HepG2 (cell line): ENCODE measurements at regions not wholly inside any gene's neighbourhood (a gene's known extent, or its start where the extent isn't known, plus 50 kb on each side); places are given as distances from the start of the nearest gene placed in this dataset.

ENCODE experiments used
- ATAC-seq: fragments of 200-7000 bp; cut with Tn5 transposase; 3 replicates; pipeline ENCODE4 v1.9.1; 2020; ENCODE audit warnings: mild to moderate bottlenecking, moderate library complexity
- BruUV-seq: library from RNA; stranded (reverse); fragments of 400-500 nt; replicated peaks from 2 replicates; lab custom pipeline; 2021; lab: Mats Ljungman, UMichigan
- CTCF ChIA-PET: fragments of 300-600 bp; formaldehyde crosslinking; extraction: SDS; loops from one replicate; lab custom pipeline; 2021; ENCODE audit warnings: low total read pairs, inconsistent platforms, low intra/inter-chr PET ratio; lab: Yijun Ruan, JAX
- POLR2A ChIA-PET: fragments of 350-600 bp; sonication (Branson Sonifier 250); formaldehyde crosslinking; loops from one replicate; lab custom pipeline; 2020; ENCODE audit warnings: antibody characterized with exemption, inconsistent platforms; lab: Yijun Ruan, JAX
- DNase-seq: peaks from one replicate; pipeline ENCODE4 v3.0.0-alpha.2; 2015; ENCODE audit warnings: low spot score
- FAIRE-seq: peaks from 3 replicates; lab custom pipeline; 2011; peaks lifted over from hg19 to GRCh38; lab: Jason Lieb, UNC
- H2AFZ ChIP-seq: one replicate; pipeline ENCODE4 v1.6.1; 2011; ENCODE audit warnings: low read length, inconsistent platforms
- H3K27ac ChIP-seq: fragments of 300-600 bp; 3 replicates; pipeline ENCODE4 v1.8.0; 2011; ENCODE audit warnings: mixed run types, mild to moderate bottlenecking, mixed read lengths, low read length, inconsistent platforms; ENCODE audit not compliant: insufficient read depth; ENCODE audit errors: extremely low read length
- H3K27me3 ChIP-seq, 2 experiments: fragments of 200-600 bp in 1 of 2; 2 replicates in 1 of 2; 3 replicates in 1 of 2; pipeline versions ENCODE4 v1.6.0 to v1.8.0; 2011; ENCODE audit warnings: low read length in 2 of 2, mild to moderate bottlenecking in 2 of 2, moderate library complexity in 2 of 2, inconsistent platforms in 1 of 2; ENCODE audit not compliant: insufficient read depth in 2 of 2, control insufficient read depth in 1 of 2
- H3K36me3 ChIP-seq, 2 experiments: fragments of 200-600 bp in 1 of 2; replicated peaks in 1 of 2; 2 replicates in 1 of 2; 3 replicates in 1 of 2; pipeline versions ENCODE4 v1.5.1 to v1.8.0; 2011; ENCODE audit warnings: low read length in 2 of 2, inconsistent platforms in 1 of 2; ENCODE audit not compliant: insufficient read depth in 2 of 2, control insufficient read depth in 1 of 2
- H3K4me1 ChIP-seq: 2 replicates; pipeline ENCODE4 v1.5.1; 2012; ENCODE audit warnings: low read length, inconsistent platforms; ENCODE audit not compliant: insufficient read depth
- H3K4me2 ChIP-seq: 2 replicates; pipeline ENCODE4 v1.6.0; 2011; ENCODE audit warnings: low read depth, low read length, inconsistent platforms
- H3K4me3 ChIP-seq, 3 experiments: fragments of 200-600 bp in 1 of 3; sonication (generic), shearing (Covaris generic) in 1 of 3; replicated peaks in 1 of 3; 2 replicates each; pipeline ENCODE4 v1.5.1; 2011 to 2016; ENCODE audit warnings: low read length in 3 of 3, inconsistent platforms in 2 of 3, low read depth in 2 of 3, mild to moderate bottlenecking in 2 of 3, control low read depth in 1 of 3, mixed read lengths in 1 of 3; ENCODE audit not compliant: insufficient read depth in 1 of 3
- H3K79me2 ChIP-seq: one replicate; pipeline ENCODE4 v1.6.1; 2011; ENCODE audit warnings: low read length, inconsistent platforms; ENCODE audit not compliant: insufficient read depth
- H3K9ac ChIP-seq: 2 replicates; pipeline ENCODE4 v1.6.0; 2011; ENCODE audit warnings: mild to moderate bottlenecking, low read depth, low read length, inconsistent platforms; ENCODE audit not compliant: insufficient read depth
- H3K9me3 ChIP-seq: 2 replicates; pipeline ENCODE4 v1.5.1; 2012; ENCODE audit warnings: mild to moderate bottlenecking, low read length
- H4K20me1 ChIP-seq: 2 replicates; pipeline ENCODE4 v1.6.0; 2011; ENCODE audit warnings: inconsistent platforms, mild to moderate bottlenecking, low read length, moderate library complexity; ENCODE audit not compliant: insufficient read depth
- ISL2 ChIP-seq: sonication (generic); formaldehyde crosslinking; IDR thresholded peaks from 2 replicates; pipeline ENCODE4 v1.5.0; 2020; ENCODE audit warnings: missing genetic modification reagents
- MIER3 ChIP-seq: IDR thresholded peaks from 2 replicates; pipeline ENCODE4 v1.6.1; 2016; ENCODE audit warnings: missing compliant biosample characterization, borderline replicate concordance
- MLXIP ChIP-seq: sonication (generic); formaldehyde crosslinking; IDR thresholded peaks from 2 replicates; pipeline ENCODE4 v1.9.0; 2021; ENCODE audit warnings: missing genetic modification reagents, borderline replicate concordance
- NR2F6 ChIP-seq, 2 experiments: IDR thresholded peaks; 2 replicates each; pipeline ENCODE4 v1.6.1; 2016; ENCODE audit warnings: antibody characterized with exemption in 1 of 2, mild to moderate bottlenecking in 1 of 2
- SRY ChIP-seq: sonication (generic); formaldehyde crosslinking; IDR thresholded peaks from 2 replicates; pipeline ENCODE4 v1.8.0; 2022; ENCODE audit warnings: mild to moderate bottlenecking, missing genetic modification reagents
- TCF7L2 ChIP-seq: IDR thresholded peaks from 2 replicates; pipeline ENCODE4 v1.6.1; 2011; ENCODE audit warnings: mild to moderate bottlenecking, low read depth, low read length, moderate library complexity
- ZMAT3 ChIP-seq: sonication (generic); formaldehyde crosslinking; conservative IDR thresholded peaks from 2 replicates; pipeline ENCODE4 v1.7.0; 2021; ENCODE audit warnings: missing genetic modification reagents
- ZNF549 ChIP-seq: sonication (generic); formaldehyde crosslinking; IDR thresholded peaks from 2 replicates; pipeline ENCODE4 v1.5.0; 2020; ENCODE audit warnings: missing genetic modification reagents
- ZSCAN9 ChIP-seq: IDR thresholded peaks from 2 replicates; pipeline ENCODE4 v1.6.1; 2016; ENCODE audit warnings: borderline replicate concordance
- whole genome bisulfite sequencing: methylation state at CpG from one replicate; pipeline ENCODE4 v1.1.6; 2017; ENCODE audit warnings: low lambda C conversion rate; 5-methylcytosine and 5-hydroxymethylcytosine counted together
- in situ Hi-C: cut with HindIII; loops from 2 replicates; pipeline ENCODE4 v1.10.0; 2017; ENCODE audit warnings: low pct_unique_long_range_greater_than_20kb; ENCODE audit not compliant: extremely low pct_ligation_motif_present
- intact Hi-C: fragments of 100-400 bp; cut with micrococcal nuclease; formaldehyde crosslinking; loops from one replicate; pipeline ENCODE4 v1.10.0; 2022; ENCODE audit not compliant: unreplicated experiment
- TF ChIP-seq, protein P1 (sequence below): sonication (generic); formaldehyde crosslinking; IDR thresholded peaks from 2 replicates; pipeline ENCODE4 v1.4.0; 2020; ENCODE audit warnings: missing genetic modification reagents
- TF ChIP-seq, protein P2 (sequence below): sonication (generic); formaldehyde crosslinking; IDR thresholded peaks from 2 replicates; pipeline ENCODE4 v1.4.0; 2020; ENCODE audit warnings: mild to moderate bottlenecking, missing genetic modification reagents, borderline replicate concordance

DNA sequence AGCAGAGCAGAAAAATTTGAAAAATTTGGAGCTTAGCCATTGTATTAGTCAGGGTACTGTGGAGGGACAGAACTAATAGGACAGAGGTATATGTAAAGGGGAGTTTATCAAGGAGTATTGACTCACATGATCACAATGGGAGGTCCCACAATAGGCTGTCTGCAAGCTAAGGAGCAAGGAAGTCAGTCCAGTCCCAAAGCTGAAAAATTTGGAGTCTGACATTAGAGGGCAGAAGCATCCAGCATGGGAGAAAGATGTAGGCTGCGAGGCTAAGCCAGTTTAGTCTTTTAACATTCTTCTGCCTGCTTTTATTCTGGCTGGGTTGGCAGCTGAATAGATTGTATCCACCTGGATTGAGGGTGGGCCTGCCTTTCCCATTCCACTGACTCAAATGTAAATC is 82.0 kb downstream of the SMPDL3A start:
- H3K36me3 ChIP-seq, result no peaks in the 10 kb centered on the region
- H3K79me2 ChIP-seq, result no peaks in the 10 kb centered on the region
- H3K27me3 ChIP-seq, result no peaks in the 10 kb centered on the region
- H2AFZ ChIP-seq, result no peak overlapping the region
- no peak overlapping the region for H3K9ac ChIP-seq
- in situ Hi-C loops (loop anchor here (10.0 kb wide), 1 partner anchor 444 kb away; no protein-coding TSS in a partner anchor), intact Hi-C loops (no loop called here)
- ATAC-seq, result no peak
- no peaks in the 10 kb centered on the region for H4K20me1 ChIP-seq
- no peak overlapping the region for H3K4me3 ChIP-seq
- no peak overlapping the region for H3K27ac ChIP-seq
- H3K4me1 ChIP-seq, result no peaks in the 10 kb centered on the region
- TF ChIP-seq MLXIP (no peak), TCF7L2 (no peak), MIER3 (CRISPR knock-in tag) (no peak), NR2F6 (IDR thresholded peaks at IDR 0.05) (no peak), NR2F6 (CRISPR knock-in tag; IDR thresholded peaks at IDR 0.05) (no peak), ISL2 (CRISPR knock-in tag) (no peak), ZNF549 (CRISPR knock-in tag) (no peak), ZMAT3 (no peak)
- no peaks in the 10 kb centered on the region for H3K9me3 ChIP-seq
- DNase-seq, result no peak
- H3K4me2 ChIP-seq, result no peak overlapping the region
- no peak for FAIRE-seq
- no TSS peak for BruUV-seq
- 6% methylated on average over 1 of the region's 1 CpG for WGBS
- ChIA-PET POLR2A (no interaction called here), CTCF (no interaction called here)

GRCh38 chr6:122872311-122872710 is 83.3 kb downstream of the SMPDL3A start:
- CTCF ChIA-PET, result no interaction called here
- WGBS, result 22% methylated on average over 4 of the region's 4 CpGs
- FAIRE-seq (no peak), DNase-seq (no peak), ATAC-seq (no peak)
- in situ Hi-C loops (loop anchor here (10.0 kb wide), 1 partner anchor 442 kb away; no protein-coding TSS in a partner anchor), intact Hi-C loops (no loop called here)
- Histone ChIP-seq H3K27ac (no peak overlapping the region), H2AFZ (no peak overlapping the region), H3K4me2 (no peak overlapping the region), H3K36me3 (no peaks in the 10 kb centered on the region), H3K27me3 (no peaks in the 10 kb centered on the region), H3K79me2 (no peaks in the 10 kb centered on the region), H4K20me1 (no peaks in the 10 kb centered on the region), H3K9ac (no peak overlapping the region), H3K4me1 (no peaks in the 10 kb centered on the region), H3K4me3 (no peak overlapping the region), H3K9me3 (no peaks in the 10 kb centered on the region)
- BruUV-seq, result no TSS peak
- POLR2A ChIA-PET, result no interaction called here
- TF ChIP-seq, protein P1, sequence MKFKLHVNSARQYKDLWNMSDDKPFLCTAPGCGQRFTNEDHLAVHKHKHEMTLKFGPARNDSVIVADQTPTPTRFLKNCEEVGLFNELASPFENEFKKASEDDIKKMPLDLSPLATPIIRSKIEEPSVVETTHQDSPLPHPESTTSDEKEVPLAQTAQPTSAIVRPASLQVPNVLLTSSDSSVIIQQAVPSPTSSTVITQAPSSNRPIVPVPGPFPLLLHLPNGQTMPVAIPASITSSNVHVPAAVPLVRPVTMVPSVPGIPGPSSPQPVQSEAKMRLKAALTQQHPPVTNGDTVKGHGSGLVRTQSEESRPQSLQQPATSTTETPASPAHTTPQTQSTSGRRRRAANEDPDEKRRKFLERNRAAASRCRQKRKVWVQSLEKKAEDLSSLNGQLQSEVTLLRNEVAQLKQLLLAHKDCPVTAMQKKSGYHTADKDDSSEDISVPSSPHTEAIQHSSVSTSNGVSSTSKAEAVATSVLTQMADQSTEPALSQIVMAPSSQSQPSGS (CRISPR knock-in tag), result no peak
- TF ChIP-seq SRY (CRISPR knock-in tag), result no peak
- TF ChIP-seq ZSCAN9 (CRISPR knock-in tag), result no peak
- TF ChIP-seq, protein P2, sequence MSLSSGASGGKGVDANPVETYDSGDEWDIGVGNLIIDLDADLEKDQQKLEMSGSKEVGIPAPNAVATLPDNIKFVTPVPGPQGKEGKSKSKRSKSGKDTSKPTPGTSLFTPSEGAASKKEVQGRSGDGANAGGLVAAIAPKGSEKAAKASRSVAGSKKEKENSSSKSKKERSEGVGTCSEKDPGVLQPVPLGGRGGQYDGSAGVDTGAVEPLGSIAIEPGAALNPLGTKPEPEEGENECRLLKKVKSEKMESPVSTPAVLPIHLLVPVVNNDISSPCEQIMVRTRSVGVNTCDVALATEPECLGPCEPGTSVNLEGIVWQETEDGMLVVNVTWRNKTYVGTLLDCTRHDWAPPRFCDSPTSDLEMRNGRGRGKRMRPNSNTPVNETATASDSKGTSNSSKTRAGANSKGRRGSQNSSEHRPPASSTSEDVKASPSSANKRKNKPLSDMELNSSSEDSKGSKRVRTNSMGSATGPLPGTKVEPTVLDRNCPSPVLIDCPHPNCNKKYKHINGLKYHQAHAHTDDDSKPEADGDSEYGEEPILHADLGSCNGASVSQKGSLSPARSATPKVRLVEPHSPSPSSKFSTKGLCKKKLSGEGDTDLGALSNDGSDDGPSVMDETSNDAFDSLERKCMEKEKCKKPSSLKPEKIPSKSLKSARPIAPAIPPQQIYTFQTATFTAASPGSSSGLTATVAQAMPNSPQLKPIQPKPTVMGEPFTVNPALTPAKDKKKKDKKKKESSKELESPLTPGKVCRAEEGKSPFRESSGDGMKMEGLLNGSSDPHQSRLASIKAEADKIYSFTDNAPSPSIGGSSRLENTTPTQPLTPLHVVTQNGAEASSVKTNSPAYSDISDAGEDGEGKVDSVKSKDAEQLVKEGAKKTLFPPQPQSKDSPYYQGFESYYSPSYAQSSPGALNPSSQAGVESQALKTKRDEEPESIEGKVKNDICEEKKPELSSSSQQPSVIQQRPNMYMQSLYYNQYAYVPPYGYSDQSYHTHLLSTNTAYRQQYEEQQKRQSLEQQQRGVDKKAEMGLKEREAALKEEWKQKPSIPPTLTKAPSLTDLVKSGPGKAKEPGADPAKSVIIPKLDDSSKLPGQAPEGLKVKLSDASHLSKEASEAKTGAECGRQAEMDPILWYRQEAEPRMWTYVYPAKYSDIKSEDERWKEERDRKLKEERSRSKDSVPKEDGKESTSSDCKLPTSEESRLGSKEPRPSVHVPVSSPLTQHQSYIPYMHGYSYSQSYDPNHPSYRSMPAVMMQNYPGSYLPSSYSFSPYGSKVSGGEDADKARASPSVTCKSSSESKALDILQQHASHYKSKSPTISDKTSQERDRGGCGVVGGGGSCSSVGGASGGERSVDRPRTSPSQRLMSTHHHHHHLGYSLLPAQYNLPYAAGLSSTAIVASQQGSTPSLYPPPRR, result no peak
